Cardiac fibroblast (primary cell): ENCODE measurements at regions not wholly inside any gene's neighbourhood (a gene's known extent, or its start where the extent isn't known, plus 50 kb on each side); places are given as distances from the start of the nearest gene placed in this dataset.
"Not testable (repeated sequence)": the region's sequence is repeated elsewhere in the genome, so short reads cannot be mapped to it uniquely, and the experiment has no call there.

ENCODE experiments used
- DNase-seq, 2 donors: peaks; one replicate each; pipeline versions ENCODE4 v3.0.0 to v3.0.0-alpha.2; 2010; ENCODE audit warnings: low read depth in 2 of 2
- H3K4me3 ChIP-seq, 2 donors: replicated peaks in 1 of 2; 1 replicate in 1 of 2; 2 replicates in 1 of 2; pipeline ENCODE4 v1.5.1; 2011; ENCODE audit warnings: low read depth in 2 of 2, low read length in 2 of 2, mild to moderate bottlenecking in 2 of 2, moderate library complexity in 1 of 2
- CTCF ChIP-seq: IDR thresholded peaks from one replicate; pipeline ENCODE4 v1.5.1; 2011; ENCODE audit warnings: low read depth, mild to moderate bottlenecking, low read length, inconsistent platforms

GRCh38 chr6:10078581-10078980 is 336.3 kb downstream of the TFAP2A start:
- no peak for DNase-seq
- TF ChIP-seq CTCF, result no peak
- H3K4me3 ChIP-seq, result no peak overlapping the region

GRCh38 chr6:10074726-10075125 is 340.1 kb downstream of the TFAP2A start:
- not testable (repeated sequence) for H3K4me3 ChIP-seq, DNase-seq

GRCh38 chr6:10073341-10073740 is 341.5 kb downstream of the TFAP2A start:
- DNase-seq, result no peak
- no peak overlapping the region for H3K4me3 ChIP-seq
- TF ChIP-seq CTCF, result no peak

- no peak for TF ChIP-seq CTCF
- DNase-seq, result no peak
- no peak overlapping the region for H3K4me3 ChIP-seq
Measured at GRCh38 chr6:10071631-10072220, 343.1 kb downstream of the TFAP2A start.

- no peak for DNase-seq
- no peak for TF ChIP-seq CTCF
- H3K4me3 ChIP-seq, result no peak overlapping the region
Measured at GRCh38 chr6:10060004-10060403, 354.9 kb downstream of the TFAP2A start.

- H3K4me3 ChIP-seq, result no peak overlapping the region
- TF ChIP-seq CTCF, result no peak
- no peak for DNase-seq
Measured at GRCh38 chr6:10054672-10055071, 360.2 kb downstream of the TFAP2A start.

- no peak for TF ChIP-seq CTCF
- no peak for DNase-seq
- no peak overlapping the region for H3K4me3 ChIP-seq
Measured at GRCh38 chr6:10051283-10051682, 363.6 kb downstream of the TFAP2A start.
